GM12874 (cell line): ENCODE measurements at regions not wholly inside any gene's neighbourhood (a gene's known extent, or its start where the extent isn't known, plus 50 kb on each side); places are given as distances from the start of the nearest gene placed in this dataset.

Source experiments
- TF ChIP-seq, protein P1 (sequence below): IDR thresholded peaks from 2 replicates; pipeline ENCODE4 v1.5.1; 2011; ENCODE audit warnings: low read depth, mild to moderate bottlenecking, control low read depth, low read length, moderate library complexity; ENCODE audit not compliant: insufficient read depth

DNA sequence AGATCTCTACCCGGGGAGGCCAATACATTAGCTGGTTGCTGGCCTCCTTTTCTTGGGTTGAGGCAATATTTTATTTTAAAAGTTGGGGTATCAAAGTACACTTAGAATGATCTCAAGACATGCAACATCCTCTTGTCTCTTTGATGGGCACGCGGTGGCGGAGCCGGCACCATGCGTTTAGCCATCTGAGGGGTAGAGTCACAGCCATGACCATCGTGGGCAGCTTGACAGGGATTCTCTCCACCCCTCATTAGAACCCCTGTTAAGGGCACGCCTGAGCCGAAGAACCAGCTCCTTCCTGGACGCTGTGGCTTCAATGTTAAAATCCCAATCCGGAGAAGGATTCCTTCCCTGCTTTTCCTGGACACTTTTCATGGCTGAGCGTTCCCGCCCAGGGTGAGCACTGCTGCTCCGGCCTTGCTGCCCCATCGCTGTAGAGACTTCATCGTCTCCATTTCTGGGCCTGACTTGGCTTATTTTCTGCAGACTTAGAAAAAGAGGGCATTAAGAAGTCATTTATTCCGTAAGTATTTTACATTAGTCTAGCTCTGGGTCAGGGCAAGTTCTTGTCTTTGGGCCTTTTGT lies 142.7 kb upstream of the CDH4 start:
- TF ChIP-seq, protein P1, sequence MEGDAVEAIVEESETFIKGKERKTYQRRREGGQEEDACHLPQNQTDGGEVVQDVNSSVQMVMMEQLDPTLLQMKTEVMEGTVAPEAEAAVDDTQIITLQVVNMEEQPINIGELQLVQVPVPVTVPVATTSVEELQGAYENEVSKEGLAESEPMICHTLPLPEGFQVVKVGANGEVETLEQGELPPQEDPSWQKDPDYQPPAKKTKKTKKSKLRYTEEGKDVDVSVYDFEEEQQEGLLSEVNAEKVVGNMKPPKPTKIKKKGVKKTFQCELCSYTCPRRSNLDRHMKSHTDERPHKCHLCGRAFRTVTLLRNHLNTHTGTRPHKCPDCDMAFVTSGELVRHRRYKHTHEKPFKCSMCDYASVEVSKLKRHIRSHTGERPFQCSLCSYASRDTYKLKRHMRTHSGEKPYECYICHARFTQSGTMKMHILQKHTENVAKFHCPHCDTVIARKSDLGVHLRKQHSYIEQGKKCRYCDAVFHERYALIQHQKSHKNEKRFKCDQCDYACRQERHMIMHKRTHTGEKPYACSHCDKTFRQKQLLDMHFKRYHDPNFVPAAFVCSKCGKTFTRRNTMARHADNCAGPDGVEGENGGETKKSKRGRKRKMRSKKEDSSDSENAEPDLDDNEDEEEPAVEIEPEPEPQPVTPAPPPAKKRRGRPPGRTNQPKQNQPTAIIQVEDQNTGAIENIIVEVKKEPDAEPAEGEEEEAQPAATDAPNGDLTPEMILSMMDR, result no peak

DNA sequence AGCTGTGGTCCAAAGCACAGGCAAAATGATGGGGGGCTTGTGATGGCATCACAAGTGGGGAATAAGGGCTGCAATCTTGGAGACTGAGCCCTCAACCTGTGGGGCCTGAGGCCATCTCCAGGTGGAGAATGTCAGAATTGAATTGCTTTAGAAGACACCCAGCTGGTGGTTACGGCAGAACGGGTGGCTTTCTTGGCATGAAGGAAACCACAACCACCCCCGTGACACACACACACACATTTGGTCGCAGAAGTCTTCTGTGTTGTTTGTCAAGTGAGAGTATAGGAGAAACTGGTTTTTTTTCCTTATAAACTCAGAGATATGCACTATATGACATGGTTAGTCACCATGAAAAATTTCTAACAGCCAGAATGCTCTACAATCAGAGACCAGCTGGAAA lies 139.5 kb upstream of the CDH4 start:
- TF ChIP-seq, protein P1, result no peak

DNA sequence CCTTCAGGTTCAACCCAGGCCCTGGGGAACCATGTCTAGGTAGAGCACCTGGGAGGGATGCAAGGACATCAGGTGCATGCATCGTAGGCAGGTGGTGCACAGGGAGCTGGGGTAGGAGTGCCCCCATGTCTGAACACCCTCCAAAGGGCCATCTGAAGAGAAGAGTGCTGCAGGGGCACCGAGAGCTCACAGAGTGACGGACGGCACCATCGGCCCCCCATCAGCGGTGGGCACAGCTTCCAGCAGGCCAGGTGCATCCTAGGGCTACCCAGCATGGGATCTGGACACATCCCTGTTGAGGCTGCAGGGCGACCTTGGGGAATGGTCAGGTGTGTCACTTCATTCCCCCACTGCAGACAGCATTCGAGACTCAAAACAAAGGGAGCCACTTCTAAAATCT lies 138.3 kb upstream of the CDH4 start:
- TF ChIP-seq, protein P1, result no peak

DNA sequence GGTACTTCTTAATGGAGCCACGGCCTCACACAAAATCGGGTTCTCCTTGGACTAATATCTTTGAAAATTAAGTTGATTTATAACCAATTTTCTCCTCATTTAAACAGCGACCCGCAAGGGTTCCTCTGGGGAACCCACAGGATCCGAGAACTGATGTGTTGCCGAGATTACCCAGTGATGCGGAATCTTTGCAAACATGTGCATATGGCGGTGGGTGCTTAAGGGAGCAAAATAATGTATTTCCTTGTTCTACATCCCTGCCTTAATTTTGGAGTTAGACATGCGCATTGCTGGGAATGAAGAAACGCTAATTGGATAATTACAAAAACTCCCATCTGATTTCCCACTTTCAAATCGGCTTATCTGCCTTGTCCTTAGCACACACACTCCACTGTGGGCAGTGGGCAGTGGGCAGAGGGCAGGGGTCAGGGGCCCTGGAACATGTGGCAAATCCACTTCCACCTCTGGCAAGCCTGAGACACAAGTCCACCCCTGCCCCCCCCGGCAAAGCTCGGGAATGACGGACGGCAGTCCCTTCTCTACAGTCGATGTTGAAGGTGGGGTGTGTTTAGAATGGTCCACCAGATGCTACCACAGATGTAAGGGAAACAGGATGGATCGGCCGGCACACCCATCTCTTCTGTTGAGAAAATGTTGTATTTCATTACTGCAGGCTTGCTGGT lies 137.4 kb upstream of the CDH4 start:
- TF ChIP-seq, protein P1, result no peak

DNA sequence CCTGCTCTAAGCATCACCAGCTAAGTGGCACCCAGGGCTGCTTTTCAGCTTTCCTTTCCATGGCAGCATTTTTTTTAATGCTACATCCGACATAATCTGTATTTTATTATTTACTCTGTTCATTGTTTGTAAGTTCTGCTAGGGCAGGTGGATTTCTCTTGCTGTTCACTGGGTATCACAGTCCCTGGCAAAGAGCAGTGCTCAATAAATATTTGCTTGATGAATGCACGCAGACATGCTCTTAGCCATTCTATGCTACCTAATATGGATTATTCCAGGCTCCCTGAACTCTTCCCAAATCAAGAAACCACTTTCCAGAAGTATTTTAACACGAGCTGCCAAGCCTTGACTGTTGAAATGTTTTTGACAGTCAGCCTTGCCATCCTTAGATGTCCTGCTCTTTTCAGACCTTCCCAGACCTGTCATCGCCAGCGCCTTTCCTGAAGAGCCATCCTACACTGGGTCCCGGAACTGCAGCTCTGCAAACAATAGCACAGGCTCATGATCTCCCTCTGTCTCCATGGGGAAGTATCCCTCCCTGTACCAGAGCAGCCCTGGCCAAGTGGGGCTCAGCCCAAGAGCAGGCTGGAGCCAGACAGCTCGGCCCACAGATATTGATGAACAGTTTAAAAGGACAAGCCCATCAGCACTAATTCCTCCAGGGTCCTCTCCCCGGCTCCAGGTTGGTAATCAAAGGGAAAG lies 136.5 kb upstream of the CDH4 start:
- TF ChIP-seq, protein P1, result no peak

DNA sequence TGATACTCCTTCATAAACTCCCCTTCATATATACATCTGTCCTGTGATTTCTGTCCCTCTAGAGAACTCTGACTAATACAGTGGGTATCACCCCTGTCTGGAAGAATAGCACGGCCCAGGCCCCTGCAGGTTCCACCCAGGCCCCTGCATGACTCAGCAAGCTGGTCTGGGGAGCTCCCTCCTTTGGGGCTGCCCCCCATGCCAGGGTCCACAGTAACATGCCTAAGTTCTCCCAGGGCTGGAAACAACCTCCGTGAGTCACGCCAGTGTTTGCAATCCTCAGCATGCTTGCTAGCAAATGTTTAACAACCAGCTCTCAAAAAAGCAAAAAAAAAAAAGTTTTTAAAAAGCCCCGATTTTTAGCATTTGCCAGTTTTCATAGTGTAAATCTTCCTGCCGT lies 134.3 kb upstream of the CDH4 start:
- TF ChIP-seq, protein P1, result no peak

DNA sequence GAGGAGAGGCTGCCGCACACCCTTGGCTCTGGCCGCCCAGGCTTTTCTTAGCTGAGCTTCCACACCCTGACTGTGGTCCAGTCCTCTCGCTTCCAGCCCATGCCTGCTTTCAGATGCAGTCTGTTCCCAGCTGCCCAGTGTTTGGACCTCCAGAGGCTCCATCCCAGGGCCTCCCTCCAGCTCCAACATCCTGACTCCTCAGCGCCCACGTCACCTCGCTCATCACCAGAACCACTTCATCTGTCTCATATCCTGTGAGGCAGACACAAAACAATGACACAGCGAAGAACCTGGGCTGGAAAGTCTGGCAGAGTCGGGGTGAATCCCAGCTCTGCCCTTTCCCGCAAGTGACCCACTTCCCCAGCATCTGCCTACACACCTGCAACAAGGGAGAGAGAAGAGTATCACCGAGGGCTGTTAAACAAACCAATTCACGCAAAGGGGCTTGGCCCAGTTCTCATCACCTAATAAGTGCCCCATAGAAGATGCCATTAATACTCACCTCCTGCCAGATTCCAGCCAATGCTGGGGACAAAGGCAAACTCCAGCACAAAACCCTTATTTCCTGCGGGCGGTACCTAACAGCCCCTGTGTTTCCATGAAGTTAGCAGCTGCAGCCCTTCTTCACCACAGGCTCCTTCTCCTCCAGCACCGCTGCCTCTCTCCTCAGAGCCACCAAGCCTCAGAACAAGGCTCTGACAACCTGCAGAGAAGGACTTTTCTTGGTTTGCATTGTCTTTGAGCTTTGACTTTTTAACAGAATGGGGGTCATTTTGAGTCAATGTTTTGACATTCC lies 133.4 kb upstream of the CDH4 start:
- TF ChIP-seq, protein P1, result no peak
